GM23338 (cell line): ENCODE measurements at regions not wholly inside any gene's neighbourhood (a gene's known extent, or its start where the extent isn't known, plus 50 kb on each side); places are given as distances from the start of the nearest gene placed in this dataset.

Source experiments
- CREB1 ChIP-seq: fragments of 250-450 bp; sonication (Bioruptor Pico); IDR thresholded peaks from 2 replicates; pipeline ENCODE4 v1.5.0; 2020; ENCODE audit warnings: low read depth, mild to moderate bottlenecking, moderate library complexity
- EZH2 ChIP-seq: fragments of 200-600 bp; sonication (generic); IDR thresholded peaks from one replicate; pipeline ENCODE4 v1.8.0; 2017; ENCODE audit warnings: antibody characterized with exemption, mild to moderate bottlenecking, low read depth; ENCODE audit not compliant: unreplicated experiment
- EZH2phosphoT487 ChIP-seq: fragments of 200-600 bp; sonication (generic); IDR thresholded peaks from one replicate; pipeline ENCODE4 v1.8.1; 2018; ENCODE audit warnings: antibody characterized with exemption; ENCODE audit not compliant: unreplicated experiment
- JUNB ChIP-seq: IDR thresholded peaks from one replicate; pipeline ENCODE4 v1.6.1; 2016; ENCODE audit warnings: antibody characterized with exemption; ENCODE audit not compliant: unreplicated experiment
- NANOG ChIP-seq: IDR thresholded peaks from 2 replicates; pipeline ENCODE4 v1.6.1; 2016; ENCODE audit warnings: antibody characterized with exemption, borderline replicate concordance
- POLR2AphosphoS5 ChIP-seq: IDR thresholded peaks from 2 replicates; pipeline ENCODE4 v1.6.1; 2016; ENCODE audit warnings: antibody characterized with exemption, low read depth
- REST ChIP-seq: IDR thresholded peaks from one replicate; pipeline ENCODE4 v1.6.1; 2018; ENCODE audit warnings: antibody characterized with exemption; ENCODE audit not compliant: unreplicated experiment
- STAT1 ChIP-seq: IDR thresholded peaks from one replicate; pipeline ENCODE4 v1.6.1; 2016; ENCODE audit warnings: antibody characterized with exemption; ENCODE audit not compliant: unreplicated experiment
- ZNF114 ChIP-seq: fragments of 250-450 bp; sonication (Bioruptor Pico); IDR thresholded peaks from 2 replicates; pipeline ENCODE4 v1.5.0; 2020; ENCODE audit warnings: mild to moderate bottlenecking, moderate library complexity
- ZNF331 ChIP-seq: fragments of 250-450 bp; sonication (Bioruptor Pico); IDR thresholded peaks from 2 replicates; pipeline ENCODE4 v1.5.0; 2020; ENCODE audit warnings: low read depth, mild to moderate bottlenecking, moderate library complexity
- ZNF462 ChIP-seq: fragments of 250-450 bp; sonication (Bioruptor Pico); IDR thresholded peaks from 2 replicates; pipeline ENCODE4 v1.5.0; 2020; ENCODE audit warnings: mild to moderate bottlenecking, moderate library complexity
- TF ChIP-seq, protein P1 (sequence below), 2 experiments: fragments of 200-600 bp in 1 of 2; sonication (generic) in 1 of 2; conservative IDR thresholded peaks; 2 replicates each; pipeline versions ENCODE4 v1.5.1 to v1.6.1; 2016 to 2017; ENCODE audit warnings: antibody characterized with exemption in 2 of 2, low read depth in 2 of 2, mild to moderate bottlenecking in 2 of 2, moderate library complexity in 1 of 2
- TF ChIP-seq, protein P2 (sequence below): IDR thresholded peaks from 2 replicates; pipeline ENCODE4 v1.6.1; 2016; ENCODE audit warnings: antibody characterized with exemption

- no peak for TF ChIP-seq POLR2AphosphoS5
- TF ChIP-seq, protein P1, sequence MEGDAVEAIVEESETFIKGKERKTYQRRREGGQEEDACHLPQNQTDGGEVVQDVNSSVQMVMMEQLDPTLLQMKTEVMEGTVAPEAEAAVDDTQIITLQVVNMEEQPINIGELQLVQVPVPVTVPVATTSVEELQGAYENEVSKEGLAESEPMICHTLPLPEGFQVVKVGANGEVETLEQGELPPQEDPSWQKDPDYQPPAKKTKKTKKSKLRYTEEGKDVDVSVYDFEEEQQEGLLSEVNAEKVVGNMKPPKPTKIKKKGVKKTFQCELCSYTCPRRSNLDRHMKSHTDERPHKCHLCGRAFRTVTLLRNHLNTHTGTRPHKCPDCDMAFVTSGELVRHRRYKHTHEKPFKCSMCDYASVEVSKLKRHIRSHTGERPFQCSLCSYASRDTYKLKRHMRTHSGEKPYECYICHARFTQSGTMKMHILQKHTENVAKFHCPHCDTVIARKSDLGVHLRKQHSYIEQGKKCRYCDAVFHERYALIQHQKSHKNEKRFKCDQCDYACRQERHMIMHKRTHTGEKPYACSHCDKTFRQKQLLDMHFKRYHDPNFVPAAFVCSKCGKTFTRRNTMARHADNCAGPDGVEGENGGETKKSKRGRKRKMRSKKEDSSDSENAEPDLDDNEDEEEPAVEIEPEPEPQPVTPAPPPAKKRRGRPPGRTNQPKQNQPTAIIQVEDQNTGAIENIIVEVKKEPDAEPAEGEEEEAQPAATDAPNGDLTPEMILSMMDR (conservative IDR thresholded peaks at IDR 0.05; ENCODE audit: low read depth in 2 of 2), result no peak
- TF ChIP-seq, protein P2, sequence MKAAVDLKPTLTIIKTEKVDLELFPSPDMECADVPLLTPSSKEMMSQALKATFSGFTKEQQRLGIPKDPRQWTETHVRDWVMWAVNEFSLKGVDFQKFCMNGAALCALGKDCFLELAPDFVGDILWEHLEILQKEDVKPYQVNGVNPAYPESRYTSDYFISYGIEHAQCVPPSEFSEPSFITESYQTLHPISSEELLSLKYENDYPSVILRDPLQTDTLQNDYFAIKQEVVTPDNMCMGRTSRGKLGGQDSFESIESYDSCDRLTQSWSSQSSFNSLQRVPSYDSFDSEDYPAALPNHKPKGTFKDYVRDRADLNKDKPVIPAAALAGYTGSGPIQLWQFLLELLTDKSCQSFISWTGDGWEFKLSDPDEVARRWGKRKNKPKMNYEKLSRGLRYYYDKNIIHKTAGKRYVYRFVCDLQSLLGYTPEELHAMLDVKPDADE, result no peak
- TF ChIP-seq EZH2, result no peak
- TF ChIP-seq ZNF114 (CRISPR knock-in tag), result no peak
- TF ChIP-seq CREB1, result peak; percentile 53; the same call in 1 of the 2 replicates
- TF ChIP-seq EZH2phosphoT487, result no peak
- no peak; the same call in none of the 2 replicates for TF ChIP-seq NANOG
- TF ChIP-seq REST, result no peak
- no peak for TF ChIP-seq JUNB
- no peak for TF ChIP-seq STAT1
- no peak for TF ChIP-seq ZNF331
- peak; percentile 89 for TF ChIP-seq ZNF462 (CRISPR knock-in tag)
Observed at GRCh38 chr5:126056851-126057622, 366.2 kb upstream of the GRAMD2B start.
